Muscle of back (tissue), 3 donors: ENCODE measurements at regions not wholly inside any gene's neighbourhood (a gene's known extent, or its start where the extent isn't known, plus 50 kb on each side); places are given as distances from the start of the nearest gene placed in this dataset.

Experiments
- DNase-seq, 3 donors: peaks; one replicate each; pipeline versions ENCODE4 v3.0.0 to v3.0.0-alpha.2; 2013

DNA sequence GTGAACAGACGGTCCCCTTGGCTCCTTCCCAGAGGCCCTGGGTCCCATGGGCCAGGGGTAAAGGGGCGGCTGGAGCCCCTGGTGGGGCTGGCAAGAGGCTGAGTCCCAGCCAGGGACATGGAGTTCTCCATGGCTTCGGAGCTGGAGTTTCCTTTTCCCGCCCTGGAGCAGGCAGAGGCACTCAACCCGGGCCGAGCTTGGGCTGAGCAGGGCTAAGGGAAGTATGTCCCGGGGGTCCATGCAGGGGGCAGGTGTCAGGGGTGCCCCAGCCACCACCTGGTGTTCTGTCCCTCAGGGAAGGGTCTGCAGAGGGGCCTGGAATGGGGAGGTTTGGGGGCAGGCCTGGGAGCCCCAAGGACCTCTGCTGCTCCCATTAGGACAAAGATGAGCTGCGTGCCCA is 54.0 kb upstream of the TPM4 start:
- DNase-seq, result no peak

DNA sequence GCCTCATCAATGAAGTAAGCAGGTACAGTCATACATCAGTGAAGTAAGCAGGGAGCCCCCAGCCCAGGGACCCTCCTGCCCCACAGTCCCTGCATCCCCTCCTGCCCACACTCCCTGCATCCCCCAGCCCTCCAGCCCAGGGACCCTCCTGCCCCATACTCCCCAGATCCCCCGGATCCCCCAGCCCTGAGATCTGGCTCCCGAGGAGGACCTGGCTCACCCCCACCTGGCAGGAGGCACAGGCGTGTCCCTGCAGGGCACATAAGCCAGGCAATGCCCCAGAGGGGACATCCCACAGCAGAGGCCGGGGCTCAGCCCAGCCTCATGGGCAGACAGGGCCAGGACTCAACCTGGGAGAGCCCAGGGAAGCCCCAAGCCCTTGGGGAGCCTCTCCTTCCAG is 53.6 kb upstream of the TPM4 start:
- DNase-seq, result no peak

DNA sequence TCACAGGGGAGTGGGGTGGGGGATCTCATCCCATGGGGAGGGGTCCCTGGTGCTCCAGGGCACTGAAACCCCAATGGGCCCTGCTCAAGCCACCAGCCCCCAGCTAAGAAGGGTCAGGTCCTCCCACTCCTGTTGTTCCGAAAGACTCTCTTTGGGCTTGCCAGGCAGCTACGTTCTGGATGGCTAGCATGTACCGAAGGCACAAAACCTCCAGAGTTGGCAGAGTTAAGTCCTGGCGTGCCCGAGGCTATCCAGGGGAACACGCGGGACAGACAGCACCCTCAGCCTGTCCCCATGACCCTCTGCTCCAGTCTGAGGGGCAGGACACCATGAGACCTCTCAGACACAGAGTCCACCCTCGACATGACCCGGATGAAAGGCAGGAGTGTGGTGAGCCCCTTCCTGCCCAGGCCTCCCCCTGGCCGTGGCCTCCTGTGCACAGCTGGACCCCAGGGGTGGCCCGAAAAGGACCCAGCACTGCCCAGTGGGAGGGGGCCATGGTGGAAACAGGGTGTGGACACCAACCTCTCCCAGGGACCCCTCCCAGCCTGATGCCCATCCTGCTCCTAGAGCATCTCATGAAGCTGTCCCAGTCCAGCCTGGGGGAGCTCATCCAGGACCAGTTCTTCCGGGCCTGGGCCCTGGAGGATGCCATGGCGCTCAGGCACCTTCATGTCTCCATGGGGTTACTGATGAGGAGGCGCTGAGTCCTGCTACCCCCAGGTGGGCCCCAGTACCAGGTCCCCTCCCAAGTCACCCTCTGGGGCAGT is 53.0 kb upstream of the TPM4 start:
- DNase-seq, result no peak

DNA sequence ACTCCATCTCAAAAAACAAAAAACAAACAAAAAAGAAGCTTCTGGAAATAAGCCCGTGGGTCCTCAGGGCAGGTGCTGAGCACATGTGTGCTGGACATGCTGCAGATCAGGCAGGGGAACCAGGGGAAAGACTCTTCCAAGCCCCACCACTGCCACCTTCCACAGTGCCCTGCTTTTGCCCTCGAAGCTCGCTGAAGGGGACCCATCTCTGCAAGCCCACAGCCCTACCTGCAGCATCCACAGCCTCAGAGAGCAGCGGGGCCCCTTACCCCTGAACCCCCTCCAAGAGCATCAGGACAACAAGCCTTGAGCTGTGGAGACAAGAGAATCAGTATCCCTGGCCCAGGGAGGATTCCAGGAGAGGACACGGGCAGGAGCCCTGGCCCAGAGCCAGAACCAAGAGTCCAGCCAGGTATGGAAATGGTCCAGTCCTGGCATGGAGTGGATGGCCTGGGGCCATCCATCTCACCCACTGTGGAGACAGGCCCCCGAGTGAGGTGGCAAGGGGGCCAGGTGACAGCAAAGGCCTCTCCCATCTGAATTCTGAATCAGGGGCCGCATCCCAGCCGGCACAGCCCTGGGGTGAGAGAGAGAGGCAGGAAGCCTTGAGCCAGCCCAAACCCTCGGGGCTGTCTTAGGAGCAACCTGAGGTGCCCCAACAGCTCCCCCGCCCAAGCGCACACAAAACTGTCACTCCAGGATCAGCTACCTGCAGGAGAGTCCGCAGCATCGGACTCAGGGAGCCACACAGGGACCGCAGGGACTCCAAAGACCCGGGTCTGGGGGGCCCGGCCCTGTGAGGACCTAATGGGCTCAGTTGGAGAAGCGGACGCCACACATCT is 51.8 kb upstream of the TPM4 start:
- DNase-seq, result no peak

DNA sequence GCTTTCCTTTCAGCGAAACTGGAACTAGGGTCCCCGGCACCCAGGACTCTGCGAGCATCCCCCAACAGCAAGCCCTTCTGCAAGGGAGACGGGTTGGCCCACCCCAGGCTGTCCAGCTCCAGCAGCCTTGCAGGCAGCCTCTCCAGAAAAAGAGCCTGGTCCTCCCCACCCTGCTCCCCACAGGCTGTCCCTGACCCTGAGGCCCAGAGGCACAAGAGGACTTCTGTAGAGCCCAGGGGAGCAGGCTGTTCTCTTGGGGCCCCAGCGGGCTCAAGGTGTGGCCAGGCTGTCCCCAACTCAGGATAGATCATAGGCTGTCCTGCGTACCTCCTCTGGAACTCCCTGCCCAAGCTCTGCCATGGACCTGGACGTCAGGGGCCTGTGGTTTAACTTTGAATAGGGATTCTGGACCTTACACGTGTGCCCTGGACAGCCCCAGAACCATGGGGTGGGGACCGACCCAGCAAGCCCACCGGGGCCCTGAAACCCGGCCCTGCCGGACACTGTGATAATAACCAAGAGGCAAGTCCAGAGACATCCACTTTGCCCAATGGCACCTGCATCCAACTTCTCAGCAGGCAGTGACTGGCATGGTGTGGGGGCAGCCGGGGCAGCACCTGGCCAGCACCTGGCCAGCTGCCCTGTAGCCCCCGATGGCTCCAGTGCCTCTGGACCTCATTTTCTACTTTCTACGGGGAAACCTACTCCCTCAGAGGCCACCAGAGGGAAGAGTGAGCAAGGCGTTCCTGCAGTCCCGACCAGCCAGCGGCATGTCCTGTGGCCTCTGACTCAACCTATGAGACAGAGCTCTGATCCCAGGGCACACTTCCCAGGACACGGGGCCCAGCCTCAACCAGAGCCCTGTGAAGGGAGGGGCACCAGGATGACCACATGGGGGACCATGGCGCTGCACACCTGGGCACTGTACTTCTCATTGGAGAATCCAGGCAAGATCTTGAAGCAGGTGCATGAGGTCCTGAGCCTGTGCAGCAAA is 50.9 kb upstream of the TPM4 start:
- no peak for DNase-seq

DNA sequence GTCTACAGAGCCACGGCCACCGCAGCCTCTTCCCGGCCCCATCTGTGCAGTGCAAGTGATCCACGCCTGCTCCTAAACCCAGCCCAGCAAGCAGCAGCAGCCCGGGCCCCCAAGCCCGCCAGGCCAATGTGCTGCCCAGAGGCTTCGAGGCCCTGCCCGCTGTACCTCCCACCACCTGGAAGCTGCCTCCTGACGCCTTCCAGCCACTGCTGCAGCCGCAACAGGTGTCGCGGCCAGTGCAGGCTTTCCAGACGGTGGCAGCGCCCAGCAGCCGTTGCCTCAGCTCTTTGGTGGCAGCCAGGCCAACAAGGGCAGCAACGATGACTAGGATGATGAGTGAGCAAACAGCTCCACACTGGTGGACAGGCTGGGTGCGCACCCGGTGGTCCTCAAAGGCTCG is 50.2 kb upstream of the TPM4 start:
- DNase-seq, result no peak
